Stomach (tissue), 8 donors: ENCODE measurements at regions not wholly inside any gene's neighbourhood (a gene's known extent, or its start where the extent isn't known, plus 50 kb on each side); places are given as distances from the start of the nearest gene placed in this dataset.

Source experiments
- DNase-seq, 2 donors: peaks; one replicate each; pipeline versions ENCODE4 v3.0.0 to v3.0.0-alpha.2; 2013 to 2019
- H3K27ac ChIP-seq, 5 donors: fragments of 200-600 bp in 4 of 5; sonication (generic) in 4 of 5; one replicate each; pipeline ENCODE4 v1.5.1; 2013 to 2019; ENCODE audit warnings: mild to moderate bottlenecking in 1 of 5, moderate library complexity in 1 of 5
- H3K27me3 ChIP-seq, 3 donors: fragments of 200-600 bp; sonication (generic); one replicate each; pipeline ENCODE4 v1.5.1; 2017 to 2019; ENCODE audit warnings: mixed run types in 1 of 3
- H3K36me3 ChIP-seq, 4 donors: fragments of 200-600 bp; sonication (generic); 1 replicate in 3 of 4; 2 replicates in 1 of 4; pipeline ENCODE4 v1.5.1; 2016 to 2019
- H3K4me1 ChIP-seq, 4 donors: fragments of 200-600 bp; sonication (generic); one replicate each; pipeline ENCODE4 v1.5.1; 2016 to 2019
- H3K4me3 ChIP-seq, 4 donors: fragments of 200-600 bp; sonication (generic) in 3 of 4; one replicate each; pipeline ENCODE4 v1.5.1; 2016 to 2019; ENCODE audit warnings: mild to moderate bottlenecking in 1 of 4
- H3K9me3 ChIP-seq, 4 donors: fragments of 200-600 bp; sonication (generic); one replicate each; pipeline ENCODE4 v1.5.1; 2016 to 2019
- CTCF ChIP-seq, 7 experiments: fragments of 450-650 bp in 4 of 7; fragments of 200-600 bp in 3 of 7; sonication (generic) in 3 of 7; IDR thresholded peaks; one replicate each; pipeline ENCODE4 v1.5.1; 2016 to 2019; ENCODE audit warnings: antibody characterized with exemption in 7 of 7, control low read depth in 2 of 7, mild to moderate bottlenecking in 1 of 7
- EP300 ChIP-seq: sonication (generic); formaldehyde crosslinking; IDR thresholded peaks from one replicate; pipeline ENCODE4 v1.6.1; 2017; ENCODE audit warnings: antibody characterized with exemption
- POLR2A ChIP-seq, 4 donors: fragments of 450-650 bp; IDR thresholded peaks; one replicate each; pipeline ENCODE4 v1.6.1; 2016; ENCODE audit warnings: antibody characterized with exemption in 4 of 4, control low read depth in 2 of 4, mild to moderate bottlenecking in 1 of 4, moderate library complexity in 1 of 4
- POLR2AphosphoS5 ChIP-seq, 3 donors: sonication (generic); formaldehyde crosslinking; IDR thresholded peaks; one replicate each; pipeline ENCODE4 v1.6.1; 2016; ENCODE audit warnings: antibody characterized with exemption in 3 of 3
- WGBS, 5 donors: extraction: QIAGEN DNeasy Blood & Tissue Kit in 3 of 5; methylation state at CpG; one replicate each; pipeline versions ENCODE4 v1.1.5 to v1.1.7; 2013 to 2018; 5-methylcytosine and 5-hydroxymethylcytosine counted together
- intact Hi-C: fragments of 100-400 bp; cut with DNase I; formaldehyde crosslinking; loops from one replicate; pipeline ENCODE4 v1.15.1; 2023; ENCODE audit warnings: low total_unique reads
- donor health status: healthy with polysubstance abuse.
- donor health status: Bipolar disorder and iron deficiency.
- donor health status: healthy.

- Histone ChIP-seq H3K27ac (no peak overlapping the region), H3K4me1 (peaks cover 3 to 47% (median 23%) of the 10 kb centered on the region in 4 donors), H3K4me3 (no peak overlapping the region), H3K9me3 (no peaks in the 10 kb centered on the region), H3K27me3 (no peaks in the 10 kb centered on the region), H3K36me3 (no peaks in the 10 kb centered on the region)
- 88 to 97% (median 95%) methylated on average over 1 of the region's 1 CpG for WGBS, 5 donors
- DNase-seq = no peak
- intact Hi-C loops = no loop called here
- TF ChIP-seq CTCF (IDR thresholded peaks at IDR 0.05) (no peak), EP300 (no peak), POLR2AphosphoS5 (IDR thresholded peaks at IDR 0.05) (no peak), POLR2A (IDR thresholded peaks at IDR 0.05) (no peak)
Observed at GRCh38 chr6:40898073-40898472, 140.9 kb downstream of the UNC5CL start.

GRCh38 chr6:40897390-40898003 lies 141.5 kb downstream of the UNC5CL start:
- Histone ChIP-seq H3K4me3 (no peak overlapping the region), H3K27me3 (peaks cover 0 to 2% (median 0%) of the 10 kb centered on the region in 3 donors), H3K27ac (no peak overlapping the region), H3K36me3 (no peaks in the 10 kb centered on the region), H3K9me3 (no peaks in the 10 kb centered on the region), H3K4me1 (peaks cover 3 to 47% (median 23%) of the 10 kb centered on the region in 4 donors)
- TF ChIP-seq POLR2AphosphoS5 (IDR thresholded peaks at IDR 0.05) = no peak
- no peak for TF ChIP-seq EP300
- TF ChIP-seq CTCF (IDR thresholded peaks at IDR 0.05) = no peak
- TF ChIP-seq POLR2A (IDR thresholded peaks at IDR 0.05) = no peak
- intact Hi-C loops = no loop called here
- no peak for DNase-seq
- WGBS, 5 donors = 70 to 83% (median 75%) methylated on average over 10 of the region's 10 CpGs

GRCh38 chr6:40896696-40897095 lies 142.3 kb downstream of the UNC5CL start:
- no peak for DNase-seq
- peaks cover 3 to 47% (median 23%) of the 10 kb centered on the region in 4 donors for H3K4me1 ChIP-seq
- no peak overlapping the region for H3K27ac ChIP-seq
- H3K9me3 ChIP-seq = no peaks in the 10 kb centered on the region
- WGBS, 5 donors = 35 to 54% (median 44%) methylated on average over 3 of the region's 3 CpGs
- H3K27me3 ChIP-seq = peaks cover 0 to 10% (median 0%) of the 10 kb centered on the region in 3 donors
- intact Hi-C loops = no loop called here
- TF ChIP-seq EP300 = no peak
- no peak for TF ChIP-seq POLR2A (IDR thresholded peaks at IDR 0.05)
- no peak for TF ChIP-seq CTCF (IDR thresholded peaks at IDR 0.05)
- no peak for TF ChIP-seq POLR2AphosphoS5 (IDR thresholded peaks at IDR 0.05)
- no peaks in the 10 kb centered on the region for H3K36me3 ChIP-seq
- H3K4me3 ChIP-seq = no peak overlapping the region

- TF ChIP-seq POLR2AphosphoS5 (IDR thresholded peaks at IDR 0.05) (no peak), CTCF (IDR thresholded peaks at IDR 0.05) (peak in 5 of 7 experiments; percentile 27 to 62 (median 34)), EP300 (no peak), POLR2A (IDR thresholded peaks at IDR 0.05) (no peak)
- peak; percentile 59 to 78 for DNase-seq
- peaks cover 0 to 13% (median 0%) of the 10 kb centered on the region in 3 donors for H3K27me3 ChIP-seq
- intact Hi-C loops = no loop called here
- peak overlapping the region in 1 of 5 donors; percentile 20 for H3K27ac ChIP-seq
- no peaks in the 10 kb centered on the region for H3K36me3 ChIP-seq
- no peak overlapping the region for H3K4me3 ChIP-seq
- 38 to 47% (median 41%) methylated on average over 14 of the region's 14 CpGs for WGBS, 5 donors
- H3K4me1 ChIP-seq = peaks cover 3 to 37% (median 20%) of the 10 kb centered on the region in 4 donors
- H3K9me3 ChIP-seq = no peaks in the 10 kb centered on the region
Observed at GRCh38 chr6:40894962-40895799, 143.8 kb downstream of the UNC5CL start.
